Glutamatergic neuron (in vitro differentiated cells): ENCODE measurements at regions not wholly inside any gene's neighbourhood (a gene's known extent, or its start where the extent isn't known, plus 50 kb on each side); places are given as distances from the start of the nearest gene placed in this dataset.
A peak's percentile ranks its signal among the peaks of the same experiment; 100 is the strongest.

Source experiments
- DNase-seq: peaks from one replicate; pipeline ENCODE4 v3.0.0; 2022
- H3K27ac Mint-ChIP-seq: one replicate; pipeline ENCODE4 v1.8.0; 2020; ENCODE audit warnings: mild to moderate bottlenecking, mixed read lengths, inconsistent platforms; ENCODE audit not compliant: unreplicated experiment
- H3K27me3 Mint-ChIP-seq: one replicate; pipeline ENCODE4 v1.8.0; 2020; ENCODE audit warnings: mild to moderate bottlenecking, moderate library complexity, mixed read lengths, inconsistent platforms; ENCODE audit not compliant: unreplicated experiment
- H3K36me3 Mint-ChIP-seq: one replicate; pipeline ENCODE4 v1.8.0; 2020; ENCODE audit warnings: mild to moderate bottlenecking, mixed read lengths, inconsistent platforms; ENCODE audit not compliant: unreplicated experiment
- H3K4me1 Mint-ChIP-seq: one replicate; pipeline ENCODE4 v1.8.0; 2020; ENCODE audit warnings: mild to moderate bottlenecking, low read depth, mixed read lengths, inconsistent platforms; ENCODE audit not compliant: unreplicated experiment
- H3K4me3 Mint-ChIP-seq: one replicate; pipeline ENCODE4 v1.8.0; 2020; ENCODE audit warnings: mild to moderate bottlenecking, mixed read lengths, inconsistent platforms; ENCODE audit not compliant: unreplicated experiment
- H3K9me3 Mint-ChIP-seq: one replicate; pipeline ENCODE4 v1.8.0; 2020; ENCODE audit warnings: mild to moderate bottlenecking, moderate library complexity, mixed read lengths, inconsistent platforms; ENCODE audit not compliant: unreplicated experiment
- CTCF ChIP-seq: fragments of 200-600 bp; sonication (generic); IDR thresholded peaks from one replicate; pipeline ENCODE4 v1.5.0; 2021; ENCODE audit not compliant: partially characterized antibody, unreplicated experiment

GRCh38 chr15:87154761-87155160 is 1075.1 kb downstream of the AGBL1 start:
- peaks cover 8% of the 10 kb centered on the region for H3K4me1 Mint-ChIP-seq
- DNase-seq = no peak
- no peak overlapping the region for H3K4me3 Mint-ChIP-seq
- no peaks in the 10 kb centered on the region for H3K9me3 Mint-ChIP-seq
- peaks cover 1% of the 10 kb centered on the region for H3K27me3 Mint-ChIP-seq
- H3K36me3 Mint-ChIP-seq = no peaks in the 10 kb centered on the region
- no peak overlapping the region for H3K27ac Mint-ChIP-seq
- no peak for TF ChIP-seq CTCF

- H3K4me3 Mint-ChIP-seq = no peak overlapping the region
- peaks cover 1% of the 10 kb centered on the region for H3K27me3 Mint-ChIP-seq
- peaks cover 14% of the 10 kb centered on the region for H3K4me1 Mint-ChIP-seq
- DNase-seq = no peak
- H3K36me3 Mint-ChIP-seq = no peaks in the 10 kb centered on the region
- no peaks in the 10 kb centered on the region for H3K9me3 Mint-ChIP-seq
- no peak overlapping the region for H3K27ac Mint-ChIP-seq
- TF ChIP-seq CTCF = no peak
These were observed 1071.6 kb downstream of the AGBL1 start for GRCh38 chr15:87151202-87151748.

GRCh38 chr15:87145696-87146095 is 1066.0 kb downstream of the AGBL1 start:
- no peak for TF ChIP-seq CTCF
- Mint-ChIP-seq H3K4me1 (peaks cover 19% of the 10 kb centered on the region), H3K36me3 (peaks cover 4% of the 10 kb centered on the region), H3K27me3 (no peaks in the 10 kb centered on the region), H3K27ac (peak overlapping the region; percentile 67), H3K4me3 (no peak overlapping the region), H3K9me3 (peaks cover 3% of the 10 kb centered on the region)
- no peak for DNase-seq

GRCh38 chr15:87144775-87145174 is 1065.1 kb downstream of the AGBL1 start:
- Mint-ChIP-seq H3K4me3 (no peak overlapping the region), H3K9me3 (peaks cover 3% of the 10 kb centered on the region), H3K27ac (peak overlapping the region; percentile 86), H3K36me3 (peaks cover 4% of the 10 kb centered on the region), H3K4me1 (peaks cover 19% of the 10 kb centered on the region), H3K27me3 (no peaks in the 10 kb centered on the region)
- DNase-seq = no peak
- no peak for TF ChIP-seq CTCF

GRCh38 chr15:87142096-87142495 is 1062.4 kb downstream of the AGBL1 start:
- H3K27ac Mint-ChIP-seq = no peak overlapping the region
- peaks cover 3% of the 10 kb centered on the region for H3K9me3 Mint-ChIP-seq
- no peak overlapping the region for H3K4me3 Mint-ChIP-seq
- TF ChIP-seq CTCF = no peak
- no peaks in the 10 kb centered on the region for H3K27me3 Mint-ChIP-seq
- peaks cover 17% of the 10 kb centered on the region for H3K4me1 Mint-ChIP-seq
- peaks cover 4% of the 10 kb centered on the region for H3K36me3 Mint-ChIP-seq
- no peak for DNase-seq
